CD4-positive, alpha-beta T cell (primary cell): ENCODE measurements at regions not wholly inside any gene's neighbourhood (a gene's known extent, or its start where the extent isn't known, plus 50 kb on each side); places are given as distances from the start of the nearest gene placed in this dataset.

ENCODE experiments used
- ATAC-seq: fragments of 200-7000 bp; cut with Tn5 transposase; one replicate; pipeline ENCODE4 v1.10.0; 2022; ENCODE audit warnings: mild to moderate bottlenecking; ENCODE audit not compliant: poor library complexity
- CTCF ChIA-PET: fragments of 350-600 bp; sonication (Branson Sonifier 250); formaldehyde crosslinking; loops from one replicate; lab custom pipeline; 2021; ENCODE audit warnings: antibody characterized with exemption, inconsistent platforms; lab: Charles Lee
- POLR2A ChIA-PET: fragments of 350-600 bp; sonication (Branson Sonifier 250); formaldehyde crosslinking; loops from one replicate; lab custom pipeline; 2021; ENCODE audit warnings: antibody characterized with exemption, inconsistent platforms; lab: Charles Lee
- DNase-seq, 14 experiments: peaks; one replicate each; pipeline ENCODE4 v3.0.0-alpha.2; 2013 to 2020; ENCODE audit warnings: mixed read lengths in 2 of 14
- H3K27ac ChIP-seq, 2 donors: one replicate each; pipeline versions ENCODE4 v1.5.1 to v1.7.0; 2013; ENCODE audit warnings: low read length in 2 of 2, low read depth in 1 of 2, mild to moderate bottlenecking in 1 of 2
- H3K27me3 ChIP-seq, 2 experiments: 1 replicate in 1 of 2; 2 replicates in 1 of 2; pipeline versions ENCODE4 v1.6.1 to v1.7.0; 2013; ENCODE audit warnings: low read length in 2 of 2, control low read depth in 1 of 2, mild to moderate bottlenecking in 1 of 2, moderate library complexity in 1 of 2; ENCODE audit not compliant: insufficient read depth in 2 of 2, control insufficient read depth in 1 of 2
- H3K36me3 ChIP-seq: one replicate; pipeline ENCODE4 v1.6.1; 2013; ENCODE audit warnings: low read length, control low read depth; ENCODE audit not compliant: insufficient read depth
- H3K4me1 ChIP-seq: one replicate; pipeline ENCODE4 v1.6.1; 2013; ENCODE audit warnings: low read length, control low read depth; ENCODE audit not compliant: insufficient read depth
- H3K4me3 ChIP-seq: one replicate; pipeline ENCODE4 v1.5.1; 2013; ENCODE audit warnings: mild to moderate bottlenecking, low read length, moderate library complexity
- H3K9me3 ChIP-seq, 2 experiments: 1 replicate in 1 of 2; 2 replicates in 1 of 2; pipeline versions ENCODE4 v1.6.1 to v1.7.0; 2013; ENCODE audit warnings: low read length in 2 of 2, mild to moderate bottlenecking in 2 of 2, control low read depth in 1 of 2, moderate library complexity in 1 of 2; ENCODE audit not compliant: control insufficient read depth in 1 of 2, insufficient read depth in 1 of 2
- H3K27ac Mint-ChIP-seq: one replicate; pipeline ENCODE4 v1.8.0; 2020; ENCODE audit warnings: mixed read lengths
- H3K27me3 Mint-ChIP-seq: one replicate; pipeline ENCODE4 v1.8.0; 2021; ENCODE audit warnings: mixed read lengths
- H3K36me3 Mint-ChIP-seq: one replicate; pipeline ENCODE4 v1.8.0; 2021; ENCODE audit warnings: low read depth, mixed read lengths
- H3K4me1 Mint-ChIP-seq: one replicate; pipeline ENCODE4 v1.8.0; 2021; ENCODE audit warnings: low read depth, mixed read lengths
- H3K4me3 Mint-ChIP-seq: one replicate; pipeline ENCODE4 v1.8.0; 2020; ENCODE audit warnings: mild to moderate bottlenecking, mixed read lengths
- H3K9me3 Mint-ChIP-seq: one replicate; pipeline ENCODE4 v1.8.0; 2020; ENCODE audit warnings: mixed read lengths
- intact Hi-C, 2 experiments: fragments of 100-400 bp; cut with DNase I in 1 of 2; cut with micrococcal nuclease in 1 of 2; formaldehyde crosslinking; loops; one replicate each; pipeline versions ENCODE4 v1.15.1 to v1.9.0; 2023 to 2025; cut with DNase I, micrococcal nuclease
- TF ChIP-seq, protein P1 (sequence below): fragments of 200-600 bp; IDR thresholded peaks from one replicate; pipeline ENCODE4 v1.8.0; 2022; ENCODE audit warnings: antibody characterized with exemption, mild to moderate bottlenecking

DNA sequence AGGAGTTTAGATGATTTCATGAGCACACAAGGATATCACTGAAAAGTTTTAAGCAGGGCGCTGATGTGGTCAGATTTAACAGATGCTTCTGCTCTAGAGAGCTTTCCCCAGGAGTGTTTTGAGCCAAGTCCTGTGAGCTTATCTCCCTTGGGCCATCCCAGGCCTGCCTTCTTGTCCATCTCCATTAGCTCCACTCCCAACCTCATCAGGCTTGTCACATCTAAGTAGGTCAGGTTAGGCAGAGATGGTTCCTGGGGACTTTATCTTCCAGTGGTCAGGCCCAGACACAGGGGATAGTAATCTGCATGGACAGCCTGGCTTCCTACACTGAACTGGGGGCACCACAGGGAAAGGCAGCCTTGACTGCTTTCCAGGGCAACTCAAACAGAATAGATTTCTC, 145.4 kb upstream of the SRRM4 start:
- Mint-ChIP-seq H3K9me3 (no peaks in the 10 kb centered on the region), H3K36me3 (no peaks in the 10 kb centered on the region)
- intact Hi-C loops, result no loop called here

GRCh38 chr12:118840399-118840798, 140.9 kb upstream of the SRRM4 start:
- no peak for DNase-seq
- H3K9me3 Mint-ChIP-seq, result no peaks in the 10 kb centered on the region
- H3K36me3 Mint-ChIP-seq, result no peaks in the 10 kb centered on the region
- no peaks in the 10 kb centered on the region for H3K4me1 ChIP-seq
- H3K27me3 ChIP-seq, result peaks cover 0 to 4% of the 10 kb centered on the region in 2 experiments
- no peaks in the 10 kb centered on the region for H3K36me3 ChIP-seq
- peaks cover 0 to 21% of the 10 kb centered on the region in 2 experiments for H3K9me3 ChIP-seq
- no peaks in the 10 kb centered on the region for H3K4me1 Mint-ChIP-seq
- POLR2A ChIA-PET, result no interaction called here
- no peak overlapping the region for H3K4me3 ChIP-seq
- intact Hi-C loops, result no loop called here
- no peak overlapping the region for H3K27ac ChIP-seq
- TF ChIP-seq, protein P1, sequence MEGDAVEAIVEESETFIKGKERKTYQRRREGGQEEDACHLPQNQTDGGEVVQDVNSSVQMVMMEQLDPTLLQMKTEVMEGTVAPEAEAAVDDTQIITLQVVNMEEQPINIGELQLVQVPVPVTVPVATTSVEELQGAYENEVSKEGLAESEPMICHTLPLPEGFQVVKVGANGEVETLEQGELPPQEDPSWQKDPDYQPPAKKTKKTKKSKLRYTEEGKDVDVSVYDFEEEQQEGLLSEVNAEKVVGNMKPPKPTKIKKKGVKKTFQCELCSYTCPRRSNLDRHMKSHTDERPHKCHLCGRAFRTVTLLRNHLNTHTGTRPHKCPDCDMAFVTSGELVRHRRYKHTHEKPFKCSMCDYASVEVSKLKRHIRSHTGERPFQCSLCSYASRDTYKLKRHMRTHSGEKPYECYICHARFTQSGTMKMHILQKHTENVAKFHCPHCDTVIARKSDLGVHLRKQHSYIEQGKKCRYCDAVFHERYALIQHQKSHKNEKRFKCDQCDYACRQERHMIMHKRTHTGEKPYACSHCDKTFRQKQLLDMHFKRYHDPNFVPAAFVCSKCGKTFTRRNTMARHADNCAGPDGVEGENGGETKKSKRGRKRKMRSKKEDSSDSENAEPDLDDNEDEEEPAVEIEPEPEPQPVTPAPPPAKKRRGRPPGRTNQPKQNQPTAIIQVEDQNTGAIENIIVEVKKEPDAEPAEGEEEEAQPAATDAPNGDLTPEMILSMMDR, result no peak
- CTCF ChIA-PET, result no interaction called here
- H3K27ac Mint-ChIP-seq, result no peak overlapping the region
- no peak overlapping the region for H3K4me3 Mint-ChIP-seq
- ATAC-seq, result no peak
- H3K27me3 Mint-ChIP-seq, result no peaks in the 10 kb centered on the region

More for the DNA sequence above, 145.4 kb upstream of the SRRM4 start:
- ATAC-seq, result no peak
- Histone ChIP-seq H3K4me3 (no peak overlapping the region), H3K27me3 (no peaks in the 10 kb centered on the region), H3K9me3 (no peaks in the 10 kb centered on the region), H3K4me1 (no peaks in the 10 kb centered on the region), H3K27ac (no peak overlapping the region), H3K36me3 (no peaks in the 10 kb centered on the region)
- Mint-ChIP-seq H3K27me3 (no peaks in the 10 kb centered on the region), H3K4me3 (no peak overlapping the region), H3K27ac (no peak overlapping the region), H3K4me1 (no peaks in the 10 kb centered on the region)
- TF ChIP-seq, protein P1, result no peak
- ChIA-PET CTCF (no interaction called here), POLR2A (no interaction called here)
- DNase-seq, result no peak

- no peaks in the 10 kb centered on the region for H3K4me1 Mint-ChIP-seq
- no peak overlapping the region for H3K4me3 Mint-ChIP-seq
- intact Hi-C loops, result no loop called here
- peaks cover 0 to 4% of the 10 kb centered on the region in 2 experiments for H3K27me3 ChIP-seq
- TF ChIP-seq, protein P1, result no peak
- no peaks in the 10 kb centered on the region for H3K36me3 ChIP-seq
- peaks cover 4% of the 10 kb centered on the region for H3K27me3 Mint-ChIP-seq
- no peak for ATAC-seq
- no peaks in the 10 kb centered on the region for H3K36me3 Mint-ChIP-seq
- H3K27ac Mint-ChIP-seq, result no peak overlapping the region
- no peak for DNase-seq
- CTCF ChIA-PET, result interaction anchor here (0.6 kb wide), 1 partner anchor 75 kb away, joined by 3 read pairs; no protein-coding TSS in a partner anchor
- H3K27ac ChIP-seq, result no peak overlapping the region
- peaks cover 3% of the 10 kb centered on the region for H3K9me3 Mint-ChIP-seq
- POLR2A ChIA-PET, result no interaction called here
- no peaks in the 10 kb centered on the region for H3K4me1 ChIP-seq
- no peak overlapping the region for H3K4me3 ChIP-seq
- H3K9me3 ChIP-seq, result peaks cover 0 to 23% of the 10 kb centered on the region in 2 experiments
These were observed 140.5 kb upstream of the SRRM4 start for GRCh38 chr12:118840878-118841277.
